ENCODE measurements at regions not wholly inside any gene's neighbourhood (a gene's known extent, or its start where the extent isn't known, plus 50 kb on each side); places are given as distances from the start of the nearest gene placed in this dataset.

- H3K27ac ChIP-seq (ENCODE audit: low read length) = no peak overlapping the region
- H3K36me3 ChIP-seq (ENCODE audit: insufficient read depth, low read length) = no peaks in the 10 kb centered on the region
- H3K9ac ChIP-seq (ENCODE audit: low read depth, low read length) = no peak overlapping the region
- H3K27me3 ChIP-seq (ENCODE audit: insufficient read depth, low read length, poor library complexity) = no peaks in the 10 kb centered on the region
- no peaks in the 10 kb centered on the region for H4K20me1 ChIP-seq (ENCODE audit: insufficient read depth, low read length)
- H3K4me3 ChIP-seq (ENCODE audit: low read depth in 1 of 2, low read length in 2 of 2) = no peak overlapping the region
- H3K4me2 ChIP-seq (ENCODE audit: insufficient read depth, low read length) = no peak overlapping the region
- H3K79me2 ChIP-seq (ENCODE audit: insufficient read depth, low read length) = no peaks in the 10 kb centered on the region
- no peaks in the 10 kb centered on the region for H3K9me3 ChIP-seq (ENCODE audit: insufficient read depth, low read length, severe bottlenecking)
- ATAC-seq (ENCODE audit: insufficient read depth, low read depth) = peak; percentile 58; the same call in 2 of the 3 replicates
- 0 out of 2 replicates have a peak, but pooled peaks cover 3% of the 10 kb centered on the region for H3K4me1 ChIP-seq (ENCODE audit: insufficient read depth, low read length)
- peak; percentile 3 for DNase-seq
- TF ChIP-seq, protein P1, sequence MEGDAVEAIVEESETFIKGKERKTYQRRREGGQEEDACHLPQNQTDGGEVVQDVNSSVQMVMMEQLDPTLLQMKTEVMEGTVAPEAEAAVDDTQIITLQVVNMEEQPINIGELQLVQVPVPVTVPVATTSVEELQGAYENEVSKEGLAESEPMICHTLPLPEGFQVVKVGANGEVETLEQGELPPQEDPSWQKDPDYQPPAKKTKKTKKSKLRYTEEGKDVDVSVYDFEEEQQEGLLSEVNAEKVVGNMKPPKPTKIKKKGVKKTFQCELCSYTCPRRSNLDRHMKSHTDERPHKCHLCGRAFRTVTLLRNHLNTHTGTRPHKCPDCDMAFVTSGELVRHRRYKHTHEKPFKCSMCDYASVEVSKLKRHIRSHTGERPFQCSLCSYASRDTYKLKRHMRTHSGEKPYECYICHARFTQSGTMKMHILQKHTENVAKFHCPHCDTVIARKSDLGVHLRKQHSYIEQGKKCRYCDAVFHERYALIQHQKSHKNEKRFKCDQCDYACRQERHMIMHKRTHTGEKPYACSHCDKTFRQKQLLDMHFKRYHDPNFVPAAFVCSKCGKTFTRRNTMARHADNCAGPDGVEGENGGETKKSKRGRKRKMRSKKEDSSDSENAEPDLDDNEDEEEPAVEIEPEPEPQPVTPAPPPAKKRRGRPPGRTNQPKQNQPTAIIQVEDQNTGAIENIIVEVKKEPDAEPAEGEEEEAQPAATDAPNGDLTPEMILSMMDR (IDR thresholded peaks at IDR 0.05; ENCODE audit: borderline replicate concordance, extremely low read depth, low read length, poor library complexity, severe bottlenecking) = no peak
- TF ChIP-seq EZH2 (IDR thresholded peaks at IDR 0.05; ENCODE audit: borderline replicate concordance, low read depth, low read length, severe bottlenecking) = no peak
- no peak overlapping the region; the same call in 1 of the 2 replicates for H2AFZ ChIP-seq (ENCODE audit: low read depth, low read length)
These were observed 352.3 kb downstream of the SLCO4C1 start for GRCh38 chr5:101943784-101944183.

DNA sequence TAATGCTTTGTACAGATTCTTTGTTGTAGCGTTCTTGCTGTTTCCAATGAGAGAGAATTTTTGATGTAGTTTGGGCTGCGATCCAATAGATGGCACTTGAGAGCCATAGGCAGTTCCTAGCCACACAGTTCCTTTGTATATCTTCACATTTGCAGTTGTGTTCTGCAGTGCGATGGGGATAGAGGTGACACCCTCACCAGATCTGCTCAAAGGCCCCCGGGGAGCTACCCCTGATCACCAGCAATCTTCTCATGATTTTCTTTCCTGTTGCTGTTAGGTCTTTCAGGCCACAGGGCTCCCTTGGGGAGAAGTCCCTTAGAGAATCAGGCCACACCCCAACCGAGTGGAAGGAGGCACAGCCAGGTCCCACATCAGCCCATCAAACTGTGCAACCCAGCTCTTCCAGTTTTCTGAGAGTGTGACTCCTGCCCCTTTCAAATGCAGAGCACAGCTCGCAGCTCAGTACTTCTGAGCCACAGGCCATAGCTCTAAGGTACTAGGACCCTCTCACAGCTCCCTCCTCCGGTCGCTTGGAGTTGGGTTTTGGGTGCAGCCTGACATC is 353.7 kb downstream of the SLCO4C1 start:
- DNase-seq (peak; percentile 10), ATAC-seq (ENCODE audit: insufficient read depth, low read depth) (peak; percentile 75)
- Histone ChIP-seq H3K27me3 (ENCODE audit: insufficient read depth, low read length, poor library complexity) (no peaks in the 10 kb centered on the region), H3K4me2 (ENCODE audit: insufficient read depth, low read length) (no peak overlapping the region), H3K4me1 (ENCODE audit: insufficient read depth, low read length) (0 out of 2 replicates have a peak, but pooled peaks cover 3% of the 10 kb centered on the region), H3K36me3 (ENCODE audit: insufficient read depth, low read length) (no peaks in the 10 kb centered on the region), H3K27ac (ENCODE audit: low read length) (no peak overlapping the region), H3K79me2 (ENCODE audit: insufficient read depth, low read length) (no peaks in the 10 kb centered on the region), H3K9ac (ENCODE audit: low read depth, low read length) (no peak overlapping the region), H3K9me3 (ENCODE audit: insufficient read depth, low read length, severe bottlenecking) (no peaks in the 10 kb centered on the region), H3K4me3 (ENCODE audit: low read depth in 1 of 2, low read length in 2 of 2) (no peak overlapping the region), H2AFZ (ENCODE audit: low read depth, low read length) (no peak overlapping the region), H4K20me1 (ENCODE audit: insufficient read depth, low read length) (no peaks in the 10 kb centered on the region)
- TF ChIP-seq, protein P1 (IDR thresholded peaks at IDR 0.05; ENCODE audit: borderline replicate concordance, extremely low read depth, low read length, poor library complexity, severe bottlenecking) = peak; percentile 69
- TF ChIP-seq EZH2 (IDR thresholded peaks at IDR 0.05; ENCODE audit: borderline replicate concordance, low read depth, low read length, severe bottlenecking) = no peak

GRCh38 chr5:101937041-101937440 is 359.0 kb downstream of the SLCO4C1 start:
- TF ChIP-seq, protein P1 (IDR thresholded peaks at IDR 0.05; ENCODE audit: borderline replicate concordance, extremely low read depth, low read length, poor library complexity, severe bottlenecking) = no peak
- TF ChIP-seq EZH2 (IDR thresholded peaks at IDR 0.05; ENCODE audit: borderline replicate concordance, low read depth, low read length, severe bottlenecking) = no peak
- Histone ChIP-seq H3K27ac (ENCODE audit: low read length) (no peak overlapping the region), H3K9me3 (ENCODE audit: insufficient read depth, low read length, severe bottlenecking) (no peaks in the 10 kb centered on the region), H3K9ac (ENCODE audit: low read depth, low read length) (no peak overlapping the region), H3K4me3 (ENCODE audit: low read depth in 1 of 2, low read length in 2 of 2) (no peak overlapping the region), H3K4me1 (ENCODE audit: insufficient read depth, low read length) (no peaks in the 10 kb centered on the region), H4K20me1 (ENCODE audit: insufficient read depth, low read length) (no peaks in the 10 kb centered on the region), H3K27me3 (ENCODE audit: insufficient read depth, low read length, poor library complexity) (no peaks in the 10 kb centered on the region), H3K36me3 (ENCODE audit: insufficient read depth, low read length) (no peaks in the 10 kb centered on the region), H3K4me2 (ENCODE audit: insufficient read depth, low read length) (no peak overlapping the region), H3K79me2 (ENCODE audit: insufficient read depth, low read length) (no peaks in the 10 kb centered on the region), H2AFZ (ENCODE audit: low read depth, low read length) (no peak overlapping the region)
- DNase-seq (no peak), ATAC-seq (ENCODE audit: insufficient read depth, low read depth) (no peak)

All from DND-41 (cell line).